ENCODE measurements at regions not wholly inside any gene's neighbourhood (a gene's known extent, or its start where the extent isn't known, plus 50 kb on each side); places are given as distances from the start of the nearest gene placed in this dataset.

DNA sequence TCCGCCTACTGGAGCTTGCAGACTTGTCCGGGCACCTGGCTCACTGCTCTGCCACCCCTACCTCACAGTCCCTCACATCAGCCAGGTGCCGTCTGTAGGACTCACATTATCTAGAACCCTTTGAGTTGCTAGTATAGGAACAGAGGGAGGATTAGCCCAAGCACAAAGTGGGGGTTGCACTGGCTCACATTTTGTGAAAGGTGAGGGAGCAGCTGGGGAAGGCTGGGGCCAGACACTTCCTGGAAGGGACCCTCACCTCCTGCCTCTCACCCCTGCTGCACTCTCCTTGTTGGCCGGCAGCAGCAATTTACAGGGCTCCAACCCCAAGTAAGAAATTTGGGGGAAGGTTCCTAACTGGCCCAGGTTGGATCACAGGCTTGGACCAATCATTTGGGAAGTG is 1031.6 kb downstream of the BCL11B start:
- TF ChIP-seq, protein P1, sequence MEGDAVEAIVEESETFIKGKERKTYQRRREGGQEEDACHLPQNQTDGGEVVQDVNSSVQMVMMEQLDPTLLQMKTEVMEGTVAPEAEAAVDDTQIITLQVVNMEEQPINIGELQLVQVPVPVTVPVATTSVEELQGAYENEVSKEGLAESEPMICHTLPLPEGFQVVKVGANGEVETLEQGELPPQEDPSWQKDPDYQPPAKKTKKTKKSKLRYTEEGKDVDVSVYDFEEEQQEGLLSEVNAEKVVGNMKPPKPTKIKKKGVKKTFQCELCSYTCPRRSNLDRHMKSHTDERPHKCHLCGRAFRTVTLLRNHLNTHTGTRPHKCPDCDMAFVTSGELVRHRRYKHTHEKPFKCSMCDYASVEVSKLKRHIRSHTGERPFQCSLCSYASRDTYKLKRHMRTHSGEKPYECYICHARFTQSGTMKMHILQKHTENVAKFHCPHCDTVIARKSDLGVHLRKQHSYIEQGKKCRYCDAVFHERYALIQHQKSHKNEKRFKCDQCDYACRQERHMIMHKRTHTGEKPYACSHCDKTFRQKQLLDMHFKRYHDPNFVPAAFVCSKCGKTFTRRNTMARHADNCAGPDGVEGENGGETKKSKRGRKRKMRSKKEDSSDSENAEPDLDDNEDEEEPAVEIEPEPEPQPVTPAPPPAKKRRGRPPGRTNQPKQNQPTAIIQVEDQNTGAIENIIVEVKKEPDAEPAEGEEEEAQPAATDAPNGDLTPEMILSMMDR (IDR thresholded peaks at IDR 0.05; ENCODE audit: poor library complexity, severe bottlenecking), result no peak
- no peak for TF ChIP-seq EZH2 (IDR thresholded peaks at IDR 0.05; ENCODE audit: borderline replicate concordance, insufficient read depth, low read length, poor library complexity, severe bottlenecking)
- no peak for TF ChIP-seq EP300 (conservative IDR thresholded peaks at IDR 0.05; ENCODE audit: poor library complexity, severe bottlenecking)
- no peak for TF ChIP-seq REST (IDR thresholded peaks at IDR 0.05; ENCODE audit: borderline replicate concordance)
- TF ChIP-seq RAD21 (conservative IDR thresholded peaks at IDR 0.05), result no peak
- no peak for TF ChIP-seq MXI1 (conservative IDR thresholded peaks at IDR 0.05; ENCODE audit: poor library complexity, severe bottlenecking)
- TF ChIP-seq POLR2AphosphoS5 (IDR thresholded peaks at IDR 0.05), result no peak

Data from neural cell (in vitro differentiated cells).